ENCODE measurements at regions not wholly inside any gene's neighbourhood (a gene's known extent, or its start where the extent isn't known, plus 50 kb on each side); places are given as distances from the start of the nearest gene placed in this dataset.

DNA sequence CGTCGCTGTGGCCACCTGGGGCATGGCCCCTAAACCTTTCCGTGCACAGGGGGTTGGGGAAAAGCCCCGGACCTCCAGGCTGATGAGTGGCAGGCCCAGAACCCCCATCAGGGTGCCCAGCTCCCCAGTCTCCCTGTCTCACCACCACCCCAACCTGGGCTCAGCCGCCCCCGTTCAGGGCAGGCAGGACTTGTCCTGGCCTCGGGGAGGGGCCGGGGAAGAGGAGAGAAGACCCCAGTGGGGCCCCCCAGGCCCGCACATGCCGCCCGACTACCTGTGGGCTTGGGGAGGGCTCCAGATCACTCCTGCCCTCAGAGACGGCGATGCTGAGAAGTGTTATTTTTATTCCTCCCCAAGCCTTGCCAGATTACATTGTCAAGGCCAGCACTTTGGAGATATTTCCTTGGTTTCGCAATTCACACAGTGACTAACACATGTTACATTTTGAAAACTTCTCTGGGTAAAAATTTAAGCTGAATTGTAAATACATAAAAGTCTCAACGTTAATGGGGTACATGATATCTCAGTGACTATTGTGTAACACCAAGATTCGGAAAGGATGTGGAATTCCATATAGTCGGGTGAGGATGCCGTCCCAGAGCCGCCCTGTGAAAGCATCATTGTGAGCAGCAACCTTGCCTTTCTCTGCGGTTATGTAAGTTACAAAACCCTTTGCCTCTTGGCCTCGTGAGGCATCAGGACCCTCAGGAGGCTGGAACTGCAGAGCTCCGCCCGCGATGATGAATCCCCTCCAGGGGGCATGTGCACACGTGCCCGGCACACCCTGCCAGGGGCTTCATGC lies 85.6 kb upstream of the DIO3 start:
- no peak for FAIRE-seq

DNA sequence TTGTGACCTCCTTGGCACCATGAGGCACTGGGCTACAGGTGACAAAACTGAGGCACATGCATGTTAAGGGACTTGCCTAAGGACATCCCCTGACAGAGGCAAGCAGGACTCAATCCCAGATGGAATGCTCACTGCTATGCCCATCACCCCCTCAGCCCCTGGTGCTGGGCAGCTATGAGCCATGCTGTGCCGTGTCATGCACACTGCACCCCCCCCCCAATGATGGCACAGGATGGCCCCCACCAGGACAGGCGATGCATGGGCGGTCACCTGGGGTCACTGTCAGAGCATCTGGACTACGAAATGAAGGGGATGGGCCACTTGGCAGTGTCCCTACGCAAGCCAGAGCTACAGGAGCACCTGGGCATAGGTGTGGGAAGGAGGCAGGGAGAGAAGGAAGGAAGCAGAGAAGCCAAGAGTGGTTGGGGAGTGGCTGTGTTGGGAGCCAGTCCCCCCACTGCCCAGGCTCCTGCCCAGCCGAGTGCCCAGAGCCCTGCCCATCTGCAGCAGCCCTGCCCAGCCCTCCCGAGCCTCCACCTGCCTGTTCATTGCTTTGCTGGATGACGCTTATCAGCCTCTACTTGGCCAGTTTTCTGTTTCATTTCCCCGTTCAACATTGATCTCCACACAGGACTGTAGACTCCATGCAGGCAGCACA lies 84.9 kb upstream of the DIO3 start:
- no peak for FAIRE-seq

DNA sequence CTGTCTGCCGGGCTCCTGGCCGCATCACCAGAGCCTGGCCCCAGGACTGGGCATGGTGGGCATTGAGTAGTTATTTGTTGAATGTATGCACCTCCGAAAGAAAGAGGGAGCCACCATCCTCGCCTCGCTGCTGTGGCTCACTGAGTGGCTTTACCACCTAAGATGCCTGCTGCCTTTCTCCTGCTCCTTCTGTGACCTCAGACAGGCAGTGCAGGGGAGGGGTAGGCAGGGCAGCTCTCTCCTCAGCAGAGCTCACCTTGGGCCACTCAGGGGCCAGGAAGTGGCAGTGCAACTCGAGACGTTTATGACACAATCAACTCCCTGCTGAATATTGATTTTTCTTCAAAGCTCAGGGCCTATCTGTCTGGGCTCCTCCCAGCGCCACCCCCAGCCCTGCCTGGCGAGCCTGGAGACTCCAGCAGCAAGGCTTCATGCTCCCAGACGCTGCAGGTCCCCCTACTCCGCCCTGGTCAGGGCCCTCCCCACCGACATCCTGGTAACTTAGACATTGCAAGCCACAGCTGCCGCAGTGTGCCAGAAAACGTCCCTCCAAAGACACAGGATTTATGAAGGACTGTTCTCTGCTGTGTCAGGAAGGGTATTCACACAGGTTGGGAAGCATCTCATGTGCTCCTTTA lies 84.3 kb upstream of the DIO3 start:
- no peak for FAIRE-seq

DNA sequence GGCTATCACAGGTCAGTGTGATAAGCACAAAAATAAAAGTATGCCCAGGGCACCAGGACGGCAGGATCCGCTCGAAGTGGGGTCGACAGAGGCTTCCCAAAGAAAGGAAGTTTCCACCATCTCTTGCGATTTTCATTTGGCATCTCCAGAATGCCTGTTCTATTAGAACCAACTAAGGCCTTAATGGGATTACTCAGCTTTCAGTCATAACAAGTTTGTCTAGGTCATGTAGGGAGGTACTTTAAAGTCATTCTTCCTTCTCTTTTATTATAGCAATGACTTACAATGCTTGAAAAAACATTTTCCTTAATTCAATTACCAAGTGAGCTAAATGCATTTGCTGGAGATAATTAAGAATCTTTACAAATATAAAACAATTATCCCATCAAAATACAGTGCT lies 83.6 kb upstream of the DIO3 start:
- no peak for FAIRE-seq

DNA sequence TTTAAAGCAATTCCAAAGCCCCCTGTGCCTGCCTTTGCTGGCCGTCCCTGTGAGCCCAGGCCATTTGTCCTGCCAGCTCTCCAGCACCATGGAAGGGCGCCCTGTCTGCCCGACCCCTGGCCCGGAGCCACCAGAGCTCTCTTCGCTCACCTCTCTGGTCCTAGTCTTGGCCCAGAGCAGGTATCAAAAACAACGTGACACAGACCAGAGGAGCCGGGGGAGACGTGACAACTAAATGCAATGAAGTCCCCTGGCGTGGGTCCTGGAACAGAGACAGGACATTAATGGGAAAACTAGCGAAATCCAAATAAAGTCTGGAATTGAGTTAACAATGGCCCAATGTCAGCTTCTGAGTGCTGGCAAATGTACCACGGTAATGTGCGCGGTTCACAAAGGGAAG lies 83.2 kb upstream of the DIO3 start:
- FAIRE-seq: no peak

DNA sequence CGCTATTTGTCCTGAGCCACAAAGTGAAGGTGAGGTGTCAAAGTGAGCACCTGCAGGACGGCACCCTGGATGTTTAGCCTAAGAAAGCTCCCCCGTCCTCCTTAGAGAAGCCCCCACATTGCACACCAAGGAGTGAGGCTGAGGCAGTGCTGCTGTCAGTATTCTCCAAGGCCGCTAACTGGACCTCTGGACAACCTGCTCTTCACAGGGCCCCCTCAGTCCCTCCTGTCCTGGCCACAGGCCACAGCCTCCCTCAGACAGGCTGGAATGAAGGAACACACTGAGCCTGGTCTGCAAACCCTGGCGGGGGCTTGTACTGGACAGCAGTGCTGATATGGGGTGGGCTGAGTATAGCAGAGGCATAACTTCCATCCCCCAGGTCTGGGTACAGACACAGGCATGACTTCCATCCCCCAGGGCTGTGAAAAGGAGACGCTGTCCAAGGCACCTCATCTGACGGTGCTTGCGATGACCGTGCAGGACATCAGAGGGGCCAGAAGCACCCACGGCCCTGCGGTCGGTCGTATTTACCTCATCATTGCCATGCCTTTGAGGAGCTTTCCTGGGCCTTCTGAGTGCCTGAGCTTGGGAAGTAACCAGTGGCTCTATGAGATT lies 82.4 kb upstream of the DIO3 start:
- no peak for FAIRE-seq

DNA sequence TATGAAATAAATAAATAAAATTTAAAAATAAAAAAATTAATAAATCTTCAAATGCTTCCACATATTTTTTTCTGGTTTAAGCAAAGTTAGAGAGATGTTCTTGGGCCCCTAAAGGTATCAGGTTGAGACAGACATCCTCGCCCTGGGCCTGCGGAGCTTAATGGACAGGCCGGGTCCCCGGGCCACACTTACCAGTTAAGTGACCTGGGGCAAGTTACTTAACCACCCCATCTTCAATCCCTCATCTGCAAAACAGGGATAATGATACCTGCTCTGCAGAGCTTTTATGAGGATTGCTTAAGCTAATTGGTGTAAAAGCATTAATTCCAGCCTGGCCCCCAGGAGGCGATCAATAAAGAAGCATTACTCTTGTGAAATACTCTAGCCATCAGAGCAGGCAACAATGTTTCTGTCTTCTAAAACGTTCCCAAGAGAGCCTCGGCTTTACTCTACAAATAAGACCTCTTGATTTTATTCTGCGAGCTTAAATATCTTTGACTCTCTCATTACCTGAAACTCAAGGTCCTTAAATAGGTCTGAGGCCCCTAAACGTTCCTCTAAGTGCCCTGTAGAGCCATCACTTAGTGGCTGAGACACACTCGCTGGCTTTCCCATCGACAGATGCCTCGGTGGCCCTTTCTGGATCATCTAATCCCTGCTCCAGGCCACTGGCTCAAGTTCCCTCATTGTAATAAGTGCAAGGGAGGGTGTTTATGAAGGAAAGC lies 81.1 kb upstream of the DIO3 start:
- no peak for FAIRE-seq

DNA sequence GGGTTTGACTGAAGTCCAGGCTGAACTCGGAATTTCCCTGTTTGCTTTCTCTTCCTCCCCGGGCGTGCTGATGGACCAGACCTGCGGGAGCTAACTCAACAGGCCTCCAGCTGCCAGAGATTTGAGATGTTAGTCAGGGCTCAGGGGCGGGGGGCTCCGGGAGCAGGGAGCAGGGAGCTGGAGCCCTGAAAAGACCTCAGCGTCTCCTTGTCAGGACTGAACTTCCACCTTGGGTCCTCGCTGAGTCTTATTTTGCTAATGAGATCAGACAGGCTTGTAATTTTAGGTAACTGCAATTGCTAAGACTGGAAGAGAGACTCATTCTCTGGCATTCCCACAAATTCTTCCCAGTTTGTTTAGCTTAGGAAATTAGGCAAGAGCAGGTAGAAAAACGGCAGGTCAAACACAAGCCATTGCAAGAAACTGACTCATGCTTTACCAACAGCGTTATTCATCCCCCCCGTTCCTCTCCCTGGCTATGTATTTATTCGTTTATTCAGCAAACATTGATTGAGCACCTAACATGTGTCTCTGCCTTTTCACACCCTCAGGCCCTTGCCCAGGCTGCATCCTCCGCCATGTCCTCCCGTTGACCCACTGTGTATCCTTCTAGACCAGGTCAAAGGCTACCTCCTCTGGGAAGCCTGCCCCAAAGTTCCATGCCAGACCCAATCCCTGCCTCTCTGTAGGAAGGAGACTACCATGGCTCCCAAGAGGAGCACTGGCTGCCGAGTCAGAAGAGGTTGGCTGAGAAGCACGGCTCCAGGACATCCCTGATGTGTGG lies 80.4 kb upstream of the DIO3 start:
- no peak for FAIRE-seq

DNA sequence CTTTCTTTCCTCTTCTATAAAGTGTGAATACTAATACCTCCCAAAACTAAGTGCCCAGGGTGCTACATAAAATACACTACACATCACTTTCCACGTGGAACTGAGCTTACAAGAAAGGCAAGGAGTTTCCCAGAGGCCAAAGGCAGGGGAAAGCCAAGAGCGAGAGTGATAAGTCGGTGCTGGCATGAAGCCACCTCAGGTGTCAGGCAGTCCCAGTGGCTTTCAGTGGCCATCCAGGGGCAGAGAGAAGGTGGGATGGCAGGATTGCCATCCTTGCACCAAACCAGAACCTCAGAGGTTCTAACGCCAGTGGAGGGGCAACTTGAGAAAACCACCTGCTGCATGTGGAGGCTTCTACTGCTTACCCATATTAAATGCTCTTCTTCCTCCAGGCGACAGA lies 79.7 kb upstream of the DIO3 start:
- no peak for FAIRE-seq

DNA sequence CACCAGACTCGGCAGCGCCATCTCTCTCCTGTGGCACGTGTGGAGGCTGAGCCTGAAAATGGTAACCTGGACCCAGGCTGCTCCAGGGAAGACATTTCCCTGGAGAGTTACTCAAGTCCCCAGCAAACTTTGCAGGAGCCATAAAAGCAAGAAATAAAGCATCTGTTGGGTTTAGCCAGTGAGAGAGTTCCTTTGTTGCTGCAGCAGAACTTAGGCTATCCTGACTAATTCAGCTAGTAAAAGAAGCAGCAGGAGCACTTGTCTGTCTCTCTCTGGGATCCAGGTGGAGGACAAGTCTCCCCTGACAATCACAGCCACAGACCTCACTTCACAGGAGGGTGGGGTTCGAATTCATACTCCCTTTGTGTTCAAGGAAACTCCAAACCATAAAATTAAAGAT lies 79.2 kb upstream of the DIO3 start:
- FAIRE-seq: no peak

DNA sequence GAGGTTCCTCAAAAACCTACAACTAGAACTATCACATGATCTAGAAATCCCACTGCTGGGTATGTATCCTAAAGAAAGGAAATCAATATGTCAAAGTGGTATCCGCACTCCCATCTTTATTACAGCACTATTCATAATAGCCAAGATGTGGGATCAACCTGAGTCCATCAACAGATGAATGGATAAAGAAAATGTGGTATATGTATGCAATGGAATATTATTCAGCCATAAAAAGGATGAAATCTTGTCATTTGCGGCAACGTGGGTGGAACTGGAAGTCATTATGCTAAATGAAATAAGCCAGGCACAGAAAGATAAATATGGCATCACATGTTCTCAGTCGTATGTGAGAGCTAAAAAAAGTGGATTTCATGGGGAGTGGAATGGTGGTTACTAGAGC lies 77.5 kb upstream of the DIO3 start:
- FAIRE-seq: no peak

DNA sequence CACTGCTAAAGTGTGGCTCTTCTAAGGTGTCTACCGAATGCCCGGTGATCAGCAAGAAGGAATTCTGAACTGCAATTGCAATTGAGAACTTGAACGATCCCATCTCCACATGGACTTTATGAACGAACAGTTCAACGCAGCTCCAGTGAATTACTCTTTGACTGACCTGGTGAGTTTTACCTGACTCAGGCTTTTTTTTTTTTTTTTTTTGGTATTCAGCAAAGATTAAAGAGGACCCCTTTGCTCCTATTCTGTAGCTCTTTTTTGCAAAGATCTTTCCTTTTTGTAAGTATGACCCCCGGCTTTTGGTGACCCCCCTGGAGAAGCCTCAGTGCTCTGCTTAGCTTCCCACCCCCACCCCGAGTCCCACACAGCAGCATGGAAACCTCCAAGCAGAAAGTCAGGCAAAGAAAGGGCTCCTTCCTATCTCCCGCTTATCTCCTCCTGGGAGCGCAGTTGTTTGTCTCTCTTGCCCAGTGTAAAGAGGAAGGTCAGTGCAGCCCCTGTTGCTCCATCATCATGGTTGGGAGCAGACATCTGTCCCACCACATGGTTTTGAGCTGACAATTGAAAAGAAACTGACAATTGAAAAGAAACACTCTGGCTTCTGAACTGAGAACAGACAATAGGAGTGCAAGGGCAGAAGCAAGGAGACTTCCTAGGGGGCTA lies 72.1 kb upstream of the DIO3 start:
- no peak for FAIRE-seq

DNA sequence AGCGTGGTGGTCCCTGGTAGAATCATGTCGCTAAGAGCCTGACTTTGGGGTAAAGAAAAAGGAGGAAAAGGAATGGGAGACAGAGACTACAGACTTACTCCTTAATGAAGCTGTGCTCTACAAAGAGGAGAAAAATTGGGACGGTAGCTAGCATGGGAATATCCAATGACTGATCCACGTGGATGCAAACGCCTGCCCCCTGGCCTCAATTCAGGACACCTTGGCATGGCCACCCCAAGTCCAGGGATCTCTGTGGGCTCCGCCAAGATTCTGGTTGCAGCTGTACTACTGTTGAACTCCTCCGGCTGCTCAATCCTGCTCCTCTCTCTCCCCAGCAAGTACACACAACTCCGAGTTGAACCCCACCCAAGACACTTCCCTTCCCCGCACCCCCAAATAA lies 70.5 kb upstream of the DIO3 start:
- FAIRE-seq: no peak

DNA sequence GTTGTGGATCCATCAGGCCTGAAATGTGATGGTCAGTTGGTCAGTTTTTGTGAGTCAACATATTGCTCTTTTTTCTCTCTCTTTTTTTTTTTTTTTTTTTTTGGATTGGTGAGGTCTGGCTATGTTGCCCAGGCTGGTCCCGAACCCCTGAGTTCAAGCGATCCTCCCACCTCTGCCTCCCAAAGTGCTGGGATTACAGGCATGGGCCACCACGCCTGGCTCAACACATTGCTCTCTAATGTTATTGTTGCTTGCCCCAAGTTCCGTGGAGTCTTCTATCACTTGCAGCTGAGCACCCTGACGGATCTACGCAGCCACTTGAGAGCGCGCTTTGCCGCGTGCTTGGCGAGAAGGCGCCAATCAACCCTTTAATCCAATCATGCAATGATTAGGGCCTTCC lies 69.5 kb upstream of the DIO3 start:
- no peak for FAIRE-seq

DNA sequence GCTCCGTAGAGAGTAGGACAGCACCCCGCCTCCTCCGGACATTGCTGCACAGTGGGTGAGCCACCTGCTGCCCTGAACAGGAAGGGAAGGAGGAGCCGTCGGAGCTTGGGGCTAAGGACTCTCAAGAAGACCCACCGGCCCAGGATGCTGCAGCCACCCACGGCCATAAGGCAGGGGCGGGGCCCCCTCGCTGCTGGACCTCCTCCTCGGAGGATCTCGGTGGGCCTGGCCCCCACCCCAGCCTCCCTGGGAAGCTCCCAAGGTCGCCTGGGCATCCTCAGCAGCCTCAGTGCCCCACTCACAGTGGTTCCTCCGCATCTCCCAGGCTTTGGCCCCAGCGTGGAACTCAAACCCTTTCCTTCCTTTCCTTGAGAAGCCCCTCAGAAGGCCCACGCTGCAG lies 68.6 kb upstream of the DIO3 start:
- no peak for FAIRE-seq

DNA sequence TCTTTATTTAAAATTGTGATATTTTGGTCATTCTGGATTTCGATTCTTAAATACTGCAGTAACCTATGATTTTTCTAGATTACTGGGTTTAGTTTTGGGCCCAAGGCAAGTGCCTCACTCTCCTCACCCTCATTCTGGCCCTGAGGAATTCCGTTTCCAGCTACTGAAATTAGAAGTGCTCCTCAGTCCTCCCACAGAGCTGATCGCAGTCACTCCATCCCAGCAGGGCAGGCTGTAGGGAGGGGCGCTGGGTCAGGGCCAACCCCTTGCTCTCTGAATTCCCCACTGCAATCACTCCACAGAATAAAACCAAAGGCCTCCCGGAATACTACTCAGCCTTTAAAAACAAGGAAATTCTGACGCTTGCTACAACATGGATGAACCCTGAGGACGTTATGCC lies 66.5 kb upstream of the DIO3 start:
- FAIRE-seq: no peak

DNA sequence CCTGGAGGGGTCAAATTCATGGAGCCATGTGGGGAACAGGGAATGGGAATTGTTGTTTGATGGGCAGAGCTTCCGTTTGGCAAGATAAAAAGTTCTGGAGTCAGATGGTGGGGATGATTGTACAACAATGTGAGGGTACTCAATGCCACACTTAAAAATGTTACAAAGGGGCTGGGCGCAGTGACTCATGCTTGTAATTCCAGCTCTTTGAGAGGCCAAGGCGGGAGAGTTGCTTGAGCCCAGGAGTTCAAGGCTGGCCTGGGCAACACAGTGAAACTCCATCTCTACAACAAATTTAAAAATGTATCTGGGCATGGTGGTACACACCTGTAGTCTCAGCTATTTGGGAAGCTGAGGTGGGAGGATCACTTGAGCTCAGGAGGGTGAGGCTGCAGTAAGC lies 66.0 kb upstream of the DIO3 start:
- FAIRE-seq: no peak

DNA sequence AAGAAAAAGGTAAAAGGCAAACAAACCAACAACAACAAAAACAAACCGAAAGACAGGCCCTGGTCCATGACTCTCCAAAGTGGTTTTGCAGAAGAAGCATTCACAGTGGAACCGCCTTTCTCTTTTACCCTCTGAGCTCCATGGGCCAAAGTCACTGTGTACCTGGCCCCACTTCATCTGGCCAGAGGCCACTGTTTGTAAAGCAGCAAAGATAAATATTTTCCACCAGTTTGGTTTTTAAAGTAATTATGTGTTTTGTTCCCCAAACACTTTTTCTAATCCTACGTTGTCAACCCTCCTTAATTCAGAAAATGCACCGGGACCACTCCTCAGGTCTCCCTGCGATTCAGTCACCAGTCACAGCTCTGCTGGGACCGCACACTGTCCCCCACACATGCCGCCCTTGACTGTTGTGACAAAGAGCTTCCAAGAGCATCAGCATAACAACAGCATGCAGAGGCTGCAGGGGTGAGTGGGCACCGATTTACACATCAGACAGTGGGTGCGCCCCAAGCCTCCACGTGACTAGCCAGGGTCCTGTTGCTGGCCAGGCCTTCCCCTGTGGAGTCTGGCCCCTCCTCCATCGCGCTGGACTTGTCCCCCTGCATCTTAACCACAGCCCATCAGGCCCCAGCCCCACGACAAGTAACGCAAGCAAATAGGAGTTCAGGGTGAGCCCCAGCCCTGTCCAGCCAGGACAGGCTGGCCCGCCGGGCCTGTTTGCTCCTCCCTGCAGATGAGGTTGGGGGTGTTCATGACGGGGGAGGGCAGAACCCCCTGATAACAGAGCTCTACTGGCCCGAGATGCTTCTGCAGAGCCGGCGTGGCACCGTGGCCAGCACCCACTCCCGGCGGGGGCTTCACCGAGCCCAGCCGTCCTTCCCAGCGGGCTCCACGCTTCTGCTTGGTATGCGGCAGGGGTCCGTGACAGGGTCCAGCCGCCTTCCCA lies 65.2 kb upstream of the DIO3 start:
- no peak for FAIRE-seq

DNA sequence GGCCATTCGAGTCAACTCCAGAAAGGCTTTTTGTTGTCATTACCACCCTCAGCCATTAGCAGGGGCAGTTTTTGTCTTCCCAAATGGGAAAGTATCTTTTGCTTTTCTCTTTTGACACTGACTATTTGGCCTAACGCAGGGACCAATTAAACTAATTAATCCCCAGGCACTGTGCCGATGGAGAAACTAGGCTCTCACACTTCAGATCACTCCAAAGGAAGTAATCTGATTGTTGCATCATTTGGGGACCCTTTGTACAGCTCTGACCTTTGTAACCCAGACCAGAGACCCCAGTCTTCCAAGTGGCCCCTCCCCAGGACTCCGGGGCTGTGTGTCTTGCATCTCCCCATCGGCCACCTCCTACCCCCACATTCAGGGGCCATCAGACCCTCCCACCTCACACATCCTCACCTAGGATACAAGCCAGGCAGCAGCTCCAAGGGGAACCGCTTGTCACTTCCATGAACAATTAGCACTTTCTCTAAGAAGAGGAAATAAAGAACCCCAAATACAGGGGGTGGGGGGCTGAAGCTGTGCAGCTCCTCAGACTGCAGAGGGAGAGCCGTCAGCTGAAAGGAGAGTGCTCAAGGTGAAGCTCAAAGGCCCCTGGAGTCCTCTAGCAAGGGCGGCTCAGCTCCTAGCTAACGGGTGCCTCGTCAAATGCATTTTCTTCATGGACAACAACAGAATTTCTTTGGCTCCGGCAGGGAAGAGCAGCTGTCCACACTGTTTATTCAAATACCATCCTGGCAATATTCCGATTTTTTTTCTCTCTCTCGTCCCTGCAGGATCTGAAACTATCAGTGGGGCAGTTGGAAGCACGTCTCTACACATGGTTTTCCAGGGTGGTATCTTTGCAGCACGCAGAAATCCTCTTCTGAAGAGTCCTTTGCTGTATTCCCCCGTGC lies 64.3 kb upstream of the DIO3 start:
- no peak for FAIRE-seq
